OCI-LY3 (cell line): ENCODE measurements at regions not wholly inside any gene's neighbourhood (a gene's known extent, or its start where the extent isn't known, plus 50 kb on each side); places are given as distances from the start of the nearest gene placed in this dataset.

ENCODE experiments used
- EZH2phosphoT487 ChIP-seq: fragments of 200-600 bp; shearing (Covaris generic); IDR thresholded peaks from 2 replicates; pipeline ENCODE4 v1.6.1; 2018; ENCODE audit warnings: antibody characterized with exemption, mixed run types, low read depth
- TF ChIP-seq, protein P1 (sequence below): fragments of 200-600, 300-600 bp; sonication (generic); IDR thresholded peaks from 2 replicates; pipeline ENCODE4 v1.5.1; 2014; ENCODE audit warnings: antibody characterized with exemption, low read length, low read depth

GRCh38 chr3:21357241-21357640 is 393.8 kb downstream of the ZNF385D start:
- TF ChIP-seq, protein P1, sequence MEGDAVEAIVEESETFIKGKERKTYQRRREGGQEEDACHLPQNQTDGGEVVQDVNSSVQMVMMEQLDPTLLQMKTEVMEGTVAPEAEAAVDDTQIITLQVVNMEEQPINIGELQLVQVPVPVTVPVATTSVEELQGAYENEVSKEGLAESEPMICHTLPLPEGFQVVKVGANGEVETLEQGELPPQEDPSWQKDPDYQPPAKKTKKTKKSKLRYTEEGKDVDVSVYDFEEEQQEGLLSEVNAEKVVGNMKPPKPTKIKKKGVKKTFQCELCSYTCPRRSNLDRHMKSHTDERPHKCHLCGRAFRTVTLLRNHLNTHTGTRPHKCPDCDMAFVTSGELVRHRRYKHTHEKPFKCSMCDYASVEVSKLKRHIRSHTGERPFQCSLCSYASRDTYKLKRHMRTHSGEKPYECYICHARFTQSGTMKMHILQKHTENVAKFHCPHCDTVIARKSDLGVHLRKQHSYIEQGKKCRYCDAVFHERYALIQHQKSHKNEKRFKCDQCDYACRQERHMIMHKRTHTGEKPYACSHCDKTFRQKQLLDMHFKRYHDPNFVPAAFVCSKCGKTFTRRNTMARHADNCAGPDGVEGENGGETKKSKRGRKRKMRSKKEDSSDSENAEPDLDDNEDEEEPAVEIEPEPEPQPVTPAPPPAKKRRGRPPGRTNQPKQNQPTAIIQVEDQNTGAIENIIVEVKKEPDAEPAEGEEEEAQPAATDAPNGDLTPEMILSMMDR: no peak
- TF ChIP-seq EZH2phosphoT487: no peak
